A673 (cell line): ENCODE measurements at regions not wholly inside any gene's neighbourhood (a gene's known extent, or its start where the extent isn't known, plus 50 kb on each side); places are given as distances from the start of the nearest gene placed in this dataset.

Experiments used
- BruUV-seq: library from RNA; stranded (reverse); fragments of 400-500 nt; replicated peaks from 2 replicates; lab custom pipeline; 2021; lab: Mats Ljungman, UMichigan
- CTCF ChIA-PET: fragments of 300-600 bp; sonication (Branson Sonifier 250); formaldehyde crosslinking; loops from one replicate; lab custom pipeline; 2022; ENCODE audit warnings: antibody characterized with exemption; lab: Charles Lee
- POLR2A ChIA-PET: fragments of 300-600 bp; sonication (Branson Sonifier 250); formaldehyde crosslinking; loops from one replicate; lab custom pipeline; 2022; ENCODE audit warnings: antibody characterized with exemption; ENCODE audit not compliant: low non-redundant PET; lab: Charles Lee
- DNase-seq: peaks from one replicate; pipeline ENCODE4 v3.0.0-alpha.2; 2015; ENCODE audit warnings: low spot score
- H3K27ac ChIP-seq: fragments of 200-600 bp; sonication (generic); 2 replicates; pipeline ENCODE4 v1.5.1; 2016; ENCODE audit warnings: mixed run types, low read depth, mild to moderate bottlenecking, mixed read lengths, antibody characterized with exemption, low read length; ENCODE audit not compliant: poor library complexity, severe bottlenecking
- H3K27me3 ChIP-seq: fragments of 200-600 bp; sonication (generic); replicated peaks from 2 replicates; pipeline ENCODE4 v1.6.1; 2017; ENCODE audit warnings: mixed run types, low read depth, mild to moderate bottlenecking, mixed read lengths, antibody characterized with exemption, low read length; ENCODE audit not compliant: insufficient read depth, poor library complexity
- H3K36me3 ChIP-seq: fragments of 200-600 bp; sonication (generic); 2 replicates; pipeline ENCODE4 v1.6.1; 2016; ENCODE audit warnings: mixed run types, mild to moderate bottlenecking, mixed read lengths, antibody characterized with exemption, low read length; ENCODE audit not compliant: insufficient read depth, poor library complexity, severe bottlenecking
- H3K4me1 ChIP-seq: fragments of 200-600 bp; sonication (generic); 2 replicates; pipeline ENCODE4 v1.6.1; 2017; ENCODE audit warnings: mixed run types, mild to moderate bottlenecking, mixed read lengths, antibody characterized with exemption, low read length; ENCODE audit not compliant: insufficient read depth, poor library complexity, severe bottlenecking
- H3K4me3 ChIP-seq: fragments of 200-600 bp; sonication (generic); 2 replicates; pipeline ENCODE4 v1.5.1; 2016; ENCODE audit warnings: low read depth, mixed run types, mild to moderate bottlenecking, mixed read lengths, low read length; ENCODE audit not compliant: poor library complexity, severe bottlenecking
- H3K9me3 ChIP-seq: fragments of 200-600 bp; sonication (generic); 2 replicates; pipeline ENCODE4 v1.6.1; 2016; ENCODE audit warnings: mixed run types, low read depth, mild to moderate bottlenecking, mixed read lengths, antibody characterized with exemption, low read length; ENCODE audit not compliant: poor library complexity, severe bottlenecking
- CTCF ChIP-seq: fragments of 300-800, 200-600 bp; sonication (generic); conservative IDR thresholded peaks from 2 replicates; pipeline ENCODE4 v1.5.1; 2017; ENCODE audit warnings: low read depth, mild to moderate bottlenecking, antibody characterized with exemption, low read length, moderate library complexity, mixed read lengths
- EZH2 ChIP-seq: fragments of 200-600 bp; sonication (generic); IDR thresholded peaks from 2 replicates; pipeline ENCODE4 v1.6.1; 2017; ENCODE audit warnings: borderline replicate concordance, low read depth, mild to moderate bottlenecking, mixed read lengths, antibody characterized with exemption, low read length; ENCODE audit not compliant: poor library complexity, severe bottlenecking
- intact Hi-C: fragments of 100-400 bp; cut with micrococcal nuclease; formaldehyde crosslinking; loops from one replicate; pipeline ENCODE4 v1.10.0; 2022; ENCODE audit not compliant: unreplicated experiment

- Histone ChIP-seq H3K9me3 (no peaks in the 10 kb centered on the region), H3K4me1 (no peaks in the 10 kb centered on the region), H3K36me3 (no peaks in the 10 kb centered on the region), H3K27ac (no peak overlapping the region), H3K27me3 (no peaks in the 10 kb centered on the region), H3K4me3 (no peak overlapping the region)
- BruUV-seq: no TSS peak
- intact Hi-C loops: loop anchor here (10.0 kb wide), 1 partner anchor 590 kb away; no protein-coding TSS in a partner anchor
- POLR2A ChIA-PET: no interaction called here
- TF ChIP-seq EZH2 (no peak), CTCF (no peak)
- DNase-seq: no peak
- CTCF ChIA-PET: no interaction called here
Observed at GRCh38 chr2:207284556-207285472, 119.1 kb upstream of the KLF7 start.

- intact Hi-C loops: loop anchor here (10.0 kb wide), 1 partner anchor 591 kb away; no protein-coding TSS in a partner anchor
- BruUV-seq: no TSS peak
- H3K4me3 ChIP-seq: no peak overlapping the region
- TF ChIP-seq EZH2 (no peak), CTCF (no peak)
- H3K27me3 ChIP-seq: no peaks in the 10 kb centered on the region
- H3K36me3 ChIP-seq: no peaks in the 10 kb centered on the region
- H3K9me3 ChIP-seq: no peaks in the 10 kb centered on the region
- ChIA-PET POLR2A (no interaction called here), CTCF (no interaction called here)
- no peak overlapping the region for H3K27ac ChIP-seq
- no peak for DNase-seq
- H3K4me1 ChIP-seq: no peaks in the 10 kb centered on the region
Observed at GRCh38 chr2:207285473-207285815, 119.7 kb upstream of the KLF7 start.

- CTCF ChIA-PET: no interaction called here
Observed at GRCh38 chr2:207286106-207286505, 120.4 kb upstream of the KLF7 start.

More at GRCh38 chr2:207286106-207286505, 120.4 kb upstream of the KLF7 start:
- no peak overlapping the region for H3K4me3 ChIP-seq
- no peak for DNase-seq
- no peaks in the 10 kb centered on the region for H3K9me3 ChIP-seq
- BruUV-seq: no TSS peak
- intact Hi-C loops: loop anchor here (10.0 kb wide), 1 partner anchor 591 kb away; no protein-coding TSS in a partner anchor
- H3K4me1 ChIP-seq: no peaks in the 10 kb centered on the region
- H3K36me3 ChIP-seq: no peaks in the 10 kb centered on the region
- no peaks in the 10 kb centered on the region for H3K27me3 ChIP-seq
- no peak overlapping the region for H3K27ac ChIP-seq
- POLR2A ChIA-PET: no interaction called here
- TF ChIP-seq CTCF: no peak
- TF ChIP-seq EZH2: no peak
